GM12878 (cell line): ENCODE measurements at regions not wholly inside any gene's neighbourhood (a gene's known extent, or its start where the extent isn't known, plus 50 kb on each side); places are given as distances from the start of the nearest gene placed in this dataset.

Experiments
- ATAC-seq: fragments of 200-7000 bp; cut with Tn5 transposase; 3 replicates; pipeline ENCODE4 v1.9.1; 2020; ENCODE audit warnings: mild to moderate bottlenecking, moderate library complexity
- BruUV-seq: library from RNA; stranded (reverse); fragments of 400-500 nt; replicated peaks from 2 replicates; lab custom pipeline; 2021; lab: Mats Ljungman, UMichigan
- CTCF ChIA-PET: fragments of 300-600 bp; sonication (Branson Sonifier 250); formaldehyde crosslinking; extraction: SDS; loops from one replicate; lab custom pipeline; 2021; ENCODE audit warnings: inconsistent platforms; lab: Yijun Ruan, JAX
- POLR2A ChIA-PET: fragments of 350-600 bp; formaldehyde crosslinking; extraction: SDS; loops from one replicate; lab custom pipeline; 2021; ENCODE audit warnings: inconsistent platforms; lab: Charles Lee
- RAD21 ChIA-PET: fragments of 300-600 bp; sonication (Branson Sonifier 250); formaldehyde crosslinking; loops from one replicate; lab custom pipeline; 2023; ENCODE audit warnings: antibody characterized with exemption; ENCODE audit not compliant: unreplicated experiment; lab: Charles Lee
- SMC1A ChIA-PET: fragments of 300-600 bp; sonication (Branson Sonifier 250); formaldehyde crosslinking; loops from one replicate; lab custom pipeline; 2023; ENCODE audit not compliant: unreplicated experiment, uncharacterized antibody; lab: Charles Lee
- DNase-seq: peaks from one replicate; pipeline ENCODE4 v3.0.0-alpha.2; 2011; ENCODE audit warnings: low read depth, low spot score
- FAIRE-seq: peaks from 3 replicates; lab custom pipeline; 2011; peaks lifted over from hg19 to GRCh38; lab: Jason Lieb, UNC
- H2AFZ ChIP-seq: 2 replicates; pipeline ENCODE4 v1.6.0; 2011; ENCODE audit warnings: low read depth, low read length, control low read depth; ENCODE audit not compliant: control insufficient read depth
- H3K27ac ChIP-seq: 2 replicates; pipeline ENCODE4 v1.5.1; 2011; ENCODE audit warnings: control low read depth; ENCODE audit not compliant: control insufficient read depth, insufficient read depth
- H3K27me3 ChIP-seq, 2 experiments: replicated peaks in 1 of 2; 2 replicates each; pipeline versions ENCODE4 v1.6.0 to v1.6.1; 2011; ENCODE audit warnings: low read length in 1 of 2; ENCODE audit not compliant: control insufficient read depth in 2 of 2, insufficient read depth in 2 of 2
- H3K36me3 ChIP-seq, 2 experiments: 2 replicates each; pipeline ENCODE4 v1.5.1; 2011; ENCODE audit warnings: low read length in 1 of 2; ENCODE audit not compliant: control insufficient read depth in 2 of 2, insufficient read depth in 2 of 2
- H3K4me1 ChIP-seq: 2 replicates; pipeline ENCODE4 v1.6.1; 2011; ENCODE audit warnings: mild to moderate bottlenecking, low read length, moderate library complexity, mixed read lengths; ENCODE audit not compliant: control insufficient read depth, insufficient read depth
- H3K4me2 ChIP-seq: 2 replicates; pipeline ENCODE4 v1.6.0; 2011; ENCODE audit warnings: control low read depth; ENCODE audit not compliant: control insufficient read depth, insufficient read depth
- H3K4me3 ChIP-seq: fragments of 200-600 bp; sonication (generic); 2 replicates; pipeline ENCODE4 v1.5.1; 2016
- H3K79me2 ChIP-seq: 2 replicates; pipeline ENCODE4 v1.6.0; 2011; ENCODE audit warnings: low read length; ENCODE audit not compliant: control insufficient read depth, insufficient read depth
- H3K9ac ChIP-seq: 2 replicates; pipeline ENCODE4 v1.8.0; 2011; ENCODE audit warnings: low read length, control low read depth, mixed read lengths; ENCODE audit not compliant: control insufficient read depth, insufficient read depth
- H3K9me3 ChIP-seq: replicated peaks from 3 replicates; pipeline ENCODE4 v1.5.1; 2011; ENCODE audit warnings: mild to moderate bottlenecking, low read length; ENCODE audit not compliant: control insufficient read depth, insufficient read depth
- H4K20me1 ChIP-seq: 2 replicates; pipeline ENCODE4 v1.6.0; 2011; ENCODE audit not compliant: control insufficient read depth, insufficient read depth
- CHD4 ChIP-seq: fragments of 200-600 bp; sonication (generic); IDR thresholded peaks from 2 replicates; pipeline ENCODE4 v1.6.1; 2016; ENCODE audit warnings: mild to moderate bottlenecking
- HDAC6 ChIP-seq: fragments of 200-600 bp; sonication (generic); IDR thresholded peaks from one replicate; pipeline ENCODE4 v1.8.0; 2017; ENCODE audit warnings: antibody characterized with exemption; ENCODE audit not compliant: unreplicated experiment
- LARP7 ChIP-seq: fragments of 450-650 bp; IDR thresholded peaks from 2 replicates; pipeline ENCODE4 v1.6.1; 2017; ENCODE audit warnings: mild to moderate bottlenecking
- POLR2AphosphoS2 ChIP-seq: IDR thresholded peaks from 2 replicates; pipeline ENCODE4 v1.6.1; 2011; ENCODE audit warnings: low read depth, mild to moderate bottlenecking, low read length, improper control_type of control experiment, moderate library complexity
- RELA ChIP-seq: fragments of 450-650 bp; IDR thresholded peaks from 2 replicates; pipeline ENCODE4 v1.8.0; 2014; ENCODE audit warnings: borderline replicate concordance; ENCODE audit not compliant: partially characterized antibody
- SREBF2 ChIP-seq: IDR thresholded peaks from 2 replicates; pipeline ENCODE4 v1.6.1; 2012; ENCODE audit warnings: mild to moderate bottlenecking, low read length
- ZNF384 ChIP-seq: IDR thresholded peaks from 2 replicates; pipeline ENCODE4 v1.6.1; 2012; ENCODE audit warnings: low read depth, mild to moderate bottlenecking, low read length, improper control_type of control experiment, borderline replicate concordance
- WGBS: methylation state at CpG from one replicate; pipeline ENCODE4 v1.1.6; 2016; ENCODE audit warnings: low lambda C conversion rate; ENCODE audit not compliant: insufficient replicate concordance, insufficient coverage; ENCODE audit errors: missing lambda C conversion rate; 5-methylcytosine and 5-hydroxymethylcytosine counted together
- in situ Hi-C: fragments of 300-500 bp; cut with MboI; formaldehyde crosslinking; loops from 9 replicates; pipeline ENCODE4 v1.14.3; 2018; ENCODE audit warnings: mixed read lengths
- intact Hi-C: fragments of 100-400 bp; cut with micrococcal nuclease; formaldehyde crosslinking; loops from one replicate; pipeline ENCODE4 v1.14.2; 2022; ENCODE audit not compliant: unreplicated experiment
- TF ChIP-seq, protein P1 (sequence below): fragments of 450-650 bp; IDR thresholded peaks from 2 replicates; pipeline ENCODE4 v1.6.1; 2016; ENCODE audit warnings: mild to moderate bottlenecking
- TF ChIP-seq, protein P2 (sequence below): IDR thresholded peaks from 2 replicates; pipeline ENCODE4 v1.6.1; 2011; ENCODE audit warnings: borderline replicate concordance, low read depth, mild to moderate bottlenecking, moderate library complexity, mixed read lengths, low read length; ENCODE audit not compliant: insufficient read depth; ENCODE audit errors: extremely low read length
- TF ChIP-seq, protein P3 (sequence below): fragments of 450-650 bp; IDR thresholded peaks from 2 replicates; pipeline ENCODE4 v1.6.1; 2014; ENCODE audit warnings: mild to moderate bottlenecking

DNA sequence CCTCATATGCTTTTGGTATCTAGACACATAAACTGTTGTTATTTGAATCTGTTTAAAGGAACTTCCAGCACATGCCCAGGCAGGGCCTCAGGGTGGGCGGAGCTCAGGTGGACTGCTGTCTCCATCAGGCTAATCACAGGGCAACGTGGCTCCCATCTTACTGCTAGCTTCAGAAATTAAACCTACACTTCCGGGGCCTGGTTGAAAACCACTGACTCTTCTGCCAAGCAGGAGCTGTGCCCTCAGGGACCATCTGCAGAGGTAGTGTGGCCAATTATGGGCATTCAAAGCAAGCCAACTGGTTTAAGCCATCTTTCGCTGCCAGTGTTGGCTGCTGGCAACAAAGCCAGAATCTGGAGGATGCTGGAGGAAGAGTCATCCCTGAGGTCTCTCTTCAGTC lies 97.5 kb downstream of the TMX1 start:
- H4K20me1 ChIP-seq: no peaks in the 10 kb centered on the region
- no peaks in the 10 kb centered on the region for H3K9me3 ChIP-seq
- H3K27ac ChIP-seq: no peak overlapping the region
- no peak for DNase-seq
- H3K79me2 ChIP-seq: no peaks in the 10 kb centered on the region
- SMC1A ChIA-PET: no interaction called here
- in situ Hi-C loops (no loop called here), intact Hi-C loops (no loop called here)
- BruUV-seq: no TSS peak
- WGBS: 42% methylated on average over 4 of the region's 4 CpGs
- no peak overlapping the region for H2AFZ ChIP-seq
- H3K4me1 ChIP-seq: no peaks in the 10 kb centered on the region
- POLR2A ChIA-PET: no interaction called here
- H3K4me2 ChIP-seq: no peak overlapping the region
- H3K9ac ChIP-seq: no peak overlapping the region
- FAIRE-seq: no peak
- no peaks in the 10 kb centered on the region for H3K36me3 ChIP-seq
- TF ChIP-seq LARP7: no peak
- no peak overlapping the region for H3K4me3 ChIP-seq
- ATAC-seq: no peak; the same call in 2 of the 3 replicates
- CTCF ChIA-PET: no interaction called here
- H3K27me3 ChIP-seq: no peaks in the 10 kb centered on the region
- RAD21 ChIA-PET: no interaction called here

DNA sequence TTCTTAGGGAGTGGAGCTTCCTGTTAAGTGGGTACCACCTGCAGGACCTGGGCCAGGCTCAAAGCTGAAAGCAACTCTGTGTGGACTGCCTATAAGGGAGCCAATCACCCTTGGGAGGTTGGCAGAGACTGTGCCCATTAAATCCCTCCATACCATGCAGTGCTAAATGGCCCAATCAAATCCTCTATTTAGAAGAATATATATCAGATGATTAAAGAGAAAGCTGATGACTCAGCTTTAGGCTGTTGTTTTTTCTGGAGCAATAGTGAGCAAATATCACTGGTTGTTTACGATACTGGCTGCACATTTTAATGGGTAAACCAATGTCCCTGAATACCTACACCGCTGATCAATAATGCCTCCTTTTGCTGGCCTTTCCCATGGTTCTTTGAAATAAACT lies 101.3 kb downstream of the TMX1 start:
- H4K20me1 ChIP-seq: no peaks in the 10 kb centered on the region
- no peak overlapping the region for H3K4me2 ChIP-seq
- no peak overlapping the region for H3K27ac ChIP-seq
- H3K9me3 ChIP-seq: no peaks in the 10 kb centered on the region
- no peak overlapping the region for H3K9ac ChIP-seq
- no TSS peak for BruUV-seq
- DNase-seq (no peak), FAIRE-seq (no peak), ATAC-seq (no peak)
- no peaks in the 10 kb centered on the region for H3K27me3 ChIP-seq
- ChIA-PET CTCF (no interaction called here), POLR2A (no interaction called here), SMC1A (no interaction called here), RAD21 (no interaction called here)
- no peak overlapping the region for H2AFZ ChIP-seq
- H3K36me3 ChIP-seq: no peaks in the 10 kb centered on the region
- intact Hi-C loops (no loop called here), in situ Hi-C loops (no loop called here)
- 71% methylated on average over 2 of the region's 2 CpGs for whole genome bisulfite sequencing
- no peaks in the 10 kb centered on the region for H3K4me1 ChIP-seq
- no peaks in the 10 kb centered on the region for H3K79me2 ChIP-seq
- TF ChIP-seq POLR2AphosphoS2 (no peak), CHD4 (no peak), HDAC6 (no peak), LARP7 (no peak), ZNF384 (no peak), RELA (no peak), SREBF2 (no peak)
- TF ChIP-seq, protein P1, sequence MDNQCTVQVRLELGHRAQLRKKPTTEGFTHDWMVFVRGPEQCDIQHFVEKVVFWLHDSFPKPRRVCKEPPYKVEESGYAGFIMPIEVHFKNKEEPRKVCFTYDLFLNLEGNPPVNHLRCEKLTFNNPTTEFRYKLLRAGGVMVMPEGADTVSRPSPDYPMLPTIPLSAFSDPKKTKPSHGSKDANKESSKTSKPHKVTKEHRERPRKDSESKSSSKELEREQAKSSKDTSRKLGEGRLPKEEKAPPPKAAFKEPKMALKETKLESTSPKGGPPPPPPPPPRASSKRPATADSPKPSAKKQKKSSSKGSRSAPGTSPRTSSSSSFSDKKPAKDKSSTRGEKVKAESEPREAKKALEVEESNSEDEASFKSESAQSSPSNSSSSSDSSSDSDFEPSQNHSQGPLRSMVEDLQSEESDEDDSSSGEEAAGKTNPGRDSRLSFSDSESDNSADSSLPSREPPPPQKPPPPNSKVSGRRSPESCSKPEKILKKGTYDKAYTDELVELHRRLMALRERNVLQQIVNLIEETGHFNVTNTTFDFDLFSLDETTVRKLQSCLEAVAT: no peak
- TF ChIP-seq, protein P2, sequence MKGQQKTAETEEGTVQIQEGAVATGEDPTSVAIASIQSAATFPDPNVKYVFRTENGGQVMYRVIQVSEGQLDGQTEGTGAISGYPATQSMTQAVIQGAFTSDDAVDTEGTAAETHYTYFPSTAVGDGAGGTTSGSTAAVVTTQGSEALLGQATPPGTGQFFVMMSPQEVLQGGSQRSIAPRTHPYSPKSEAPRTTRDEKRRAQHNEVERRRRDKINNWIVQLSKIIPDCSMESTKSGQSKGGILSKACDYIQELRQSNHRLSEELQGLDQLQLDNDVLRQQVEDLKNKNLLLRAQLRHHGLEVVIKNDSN: no peak
- TF ChIP-seq, protein P3, sequence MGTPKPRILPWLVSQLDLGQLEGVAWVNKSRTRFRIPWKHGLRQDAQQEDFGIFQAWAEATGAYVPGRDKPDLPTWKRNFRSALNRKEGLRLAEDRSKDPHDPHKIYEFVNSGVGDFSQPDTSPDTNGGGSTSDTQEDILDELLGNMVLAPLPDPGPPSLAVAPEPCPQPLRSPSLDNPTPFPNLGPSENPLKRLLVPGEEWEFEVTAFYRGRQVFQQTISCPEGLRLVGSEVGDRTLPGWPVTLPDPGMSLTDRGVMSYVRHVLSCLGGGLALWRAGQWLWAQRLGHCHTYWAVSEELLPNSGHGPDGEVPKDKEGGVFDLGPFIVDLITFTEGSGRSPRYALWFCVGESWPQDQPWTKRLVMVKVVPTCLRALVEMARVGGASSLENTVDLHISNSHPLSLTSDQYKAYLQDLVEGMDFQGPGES: no peak
- H3K4me3 ChIP-seq: no peak overlapping the region
